ENCODE measurements at regions not wholly inside any gene's neighbourhood (a gene's known extent, or its start where the extent isn't known, plus 50 kb on each side); places are given as distances from the start of the nearest gene placed in this dataset.

GRCh38 chr4:58776627-58777026, 1666.4 kb upstream of the IGFBP7 start:
- Histone ChIP-seq H3K4me3 (ENCODE audit: low read length) (no peak overlapping the region), H3K9ac (ENCODE audit: low read length) (no peak overlapping the region), H3K9me2 (ENCODE audit: insufficient read depth, low read length) (no peaks in the 10 kb centered on the region), H2AFZ (ENCODE audit: low read depth, low read length) (no peak overlapping the region), H3K9me3 (ENCODE audit: low read length) (no peaks in the 10 kb centered on the region), H3K79me2 (replicated peaks; ENCODE audit: insufficient read depth, low read length) (no peaks in the 10 kb centered on the region), H3K36me3 (ENCODE audit: insufficient read depth, low read length) (no peaks in the 10 kb centered on the region), H4K20me1 (ENCODE audit: insufficient read depth) (no peaks in the 10 kb centered on the region), H3K27me3 (ENCODE audit: insufficient read depth, low read depth, low read length) (no peaks in the 10 kb centered on the region), H3K4me2 (ENCODE audit: low read length) (no peak overlapping the region), H3K27ac (ENCODE audit: low read length) (no peak overlapping the region), H3F3A (ENCODE audit: insufficient read depth, low read length, poor library complexity, severe bottlenecking) (peaks cover 3% of the 10 kb centered on the region)
- TF ChIP-seq RAD21 (conservative IDR thresholded peaks at IDR 0.05) (no peak), MXI1 (conservative IDR thresholded peaks at IDR 0.05; ENCODE audit: poor library complexity, severe bottlenecking) (no peak), POLR2AphosphoS5 (IDR thresholded peaks at IDR 0.05) (no peak), TAF1 (IDR thresholded peaks at IDR 0.05; ENCODE audit: low read depth) (no peak), EZH2 (IDR thresholded peaks at IDR 0.05; ENCODE audit: borderline replicate concordance, insufficient read depth, low read length, poor library complexity, severe bottlenecking) (no peak), SMC3 (conservative IDR thresholded peaks at IDR 0.05; ENCODE audit: poor library complexity) (no peak), CTCF (IDR thresholded peaks at IDR 0.05; ENCODE audit: poor library complexity, severe bottlenecking) (no peak)

DNA sequence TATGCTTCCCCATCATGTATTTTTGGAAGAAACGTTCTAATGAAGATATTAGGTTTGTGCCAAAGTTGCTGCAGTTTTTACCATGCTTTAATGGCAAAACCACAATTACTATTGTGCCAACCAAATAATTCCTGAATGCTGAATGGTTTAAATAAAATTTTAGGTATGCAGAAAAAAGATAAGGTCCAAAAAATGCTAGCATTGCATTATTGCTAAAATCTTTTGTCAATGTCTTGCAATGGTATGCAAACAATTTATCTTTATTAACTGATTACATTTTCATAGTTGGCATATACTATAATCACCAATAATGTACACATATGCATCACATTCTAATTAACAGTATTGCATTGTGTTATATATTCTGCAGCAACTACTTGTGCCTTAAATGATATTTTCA, 1657.4 kb upstream of the IGFBP7 start:
- H3K9ac ChIP-seq (ENCODE audit: low read length), result no peak overlapping the region
- no peaks in the 10 kb centered on the region for H3F3A ChIP-seq (ENCODE audit: insufficient read depth, low read length, poor library complexity, severe bottlenecking)
- no peaks in the 10 kb centered on the region for H4K20me1 ChIP-seq (ENCODE audit: insufficient read depth)
- H3K9me2 ChIP-seq (ENCODE audit: insufficient read depth, low read length), result no peaks in the 10 kb centered on the region
- H3K9me3 ChIP-seq (ENCODE audit: low read length), result no peaks in the 10 kb centered on the region
- no peaks in the 10 kb centered on the region for H3K27me3 ChIP-seq (ENCODE audit: insufficient read depth, low read depth, low read length)
- H2AFZ ChIP-seq (ENCODE audit: low read depth, low read length), result no peak overlapping the region
- no peaks in the 10 kb centered on the region for H3K36me3 ChIP-seq (ENCODE audit: insufficient read depth, low read length)
- H3K79me2 ChIP-seq (replicated peaks; ENCODE audit: insufficient read depth, low read length), result no peaks in the 10 kb centered on the region
- H3K4me2 ChIP-seq (ENCODE audit: low read length), result no peak overlapping the region
- no peak overlapping the region for H3K4me3 ChIP-seq (ENCODE audit: low read length)
- no peak for TF ChIP-seq EZH2 (IDR thresholded peaks at IDR 0.05; ENCODE audit: borderline replicate concordance, insufficient read depth, low read length, poor library complexity, severe bottlenecking)
- no peak for TF ChIP-seq EP300 (conservative IDR thresholded peaks at IDR 0.05; ENCODE audit: poor library complexity, severe bottlenecking)
- TF ChIP-seq REST (IDR thresholded peaks at IDR 0.05; ENCODE audit: borderline replicate concordance), result no peak
- TF ChIP-seq TAF1 (IDR thresholded peaks at IDR 0.05; ENCODE audit: low read depth), result no peak
- no peak for TF ChIP-seq POLR2AphosphoS5 (IDR thresholded peaks at IDR 0.05)
- TF ChIP-seq CTCF (IDR thresholded peaks at IDR 0.05; ENCODE audit: poor library complexity, severe bottlenecking), result no peak
- TF ChIP-seq RAD21 (conservative IDR thresholded peaks at IDR 0.05), result no peak
- TF ChIP-seq MXI1 (conservative IDR thresholded peaks at IDR 0.05; ENCODE audit: poor library complexity, severe bottlenecking), result no peak
- no peak for TF ChIP-seq SMC3 (conservative IDR thresholded peaks at IDR 0.05; ENCODE audit: poor library complexity)
- no peak overlapping the region for H3K27ac ChIP-seq (ENCODE audit: low read length)
